ENCODE measurements at regions not wholly inside any gene's neighbourhood (a gene's known extent, or its start where the extent isn't known, plus 50 kb on each side); places are given as distances from the start of the nearest gene placed in this dataset.

DNA sequence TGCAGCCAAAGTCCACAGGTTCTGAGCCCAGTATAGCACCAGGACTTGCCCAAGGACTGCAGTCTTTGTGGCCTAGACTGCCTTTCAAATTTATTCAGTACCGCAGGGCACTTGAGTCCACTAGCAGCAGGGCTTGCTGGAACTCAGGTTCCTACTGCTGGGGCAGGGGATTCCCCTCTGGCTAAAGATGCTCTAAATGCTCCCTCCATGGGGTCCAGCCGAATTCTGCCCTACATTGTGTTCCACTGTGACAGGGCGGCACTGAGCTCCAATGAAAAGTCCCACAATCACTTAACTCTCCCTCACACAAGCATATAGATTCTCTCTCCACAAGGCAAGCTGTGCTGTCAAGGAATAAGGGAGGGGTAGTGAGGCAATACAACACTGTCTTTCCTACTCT lies 518.1 kb upstream of the VRK2 start:
- TF ChIP-seq, protein P1, sequence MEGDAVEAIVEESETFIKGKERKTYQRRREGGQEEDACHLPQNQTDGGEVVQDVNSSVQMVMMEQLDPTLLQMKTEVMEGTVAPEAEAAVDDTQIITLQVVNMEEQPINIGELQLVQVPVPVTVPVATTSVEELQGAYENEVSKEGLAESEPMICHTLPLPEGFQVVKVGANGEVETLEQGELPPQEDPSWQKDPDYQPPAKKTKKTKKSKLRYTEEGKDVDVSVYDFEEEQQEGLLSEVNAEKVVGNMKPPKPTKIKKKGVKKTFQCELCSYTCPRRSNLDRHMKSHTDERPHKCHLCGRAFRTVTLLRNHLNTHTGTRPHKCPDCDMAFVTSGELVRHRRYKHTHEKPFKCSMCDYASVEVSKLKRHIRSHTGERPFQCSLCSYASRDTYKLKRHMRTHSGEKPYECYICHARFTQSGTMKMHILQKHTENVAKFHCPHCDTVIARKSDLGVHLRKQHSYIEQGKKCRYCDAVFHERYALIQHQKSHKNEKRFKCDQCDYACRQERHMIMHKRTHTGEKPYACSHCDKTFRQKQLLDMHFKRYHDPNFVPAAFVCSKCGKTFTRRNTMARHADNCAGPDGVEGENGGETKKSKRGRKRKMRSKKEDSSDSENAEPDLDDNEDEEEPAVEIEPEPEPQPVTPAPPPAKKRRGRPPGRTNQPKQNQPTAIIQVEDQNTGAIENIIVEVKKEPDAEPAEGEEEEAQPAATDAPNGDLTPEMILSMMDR (IDR thresholded peaks at IDR 0.05): no peak
- no peak for TF ChIP-seq POLR2A (IDR thresholded peaks at IDR 0.05)

Measured in ovary (tissue), 3 donors.